IPS-18c (cell line): ENCODE measurements at regions not wholly inside any gene's neighbourhood (a gene's known extent, or its start where the extent isn't known, plus 50 kb on each side); places are given as distances from the start of the nearest gene placed in this dataset.

ENCODE experiments used
- H3K4me3 ChIP-seq: 2 replicates; pipeline ENCODE4 v1.7.0; 2013; ENCODE audit warnings: low read depth, mild to moderate bottlenecking, low read length, moderate library complexity; ENCODE audit not compliant: insufficient read depth
- H3K9me3 ChIP-seq: one replicate; pipeline ENCODE4 v1.6.1; 2013; ENCODE audit warnings: mild to moderate bottlenecking, low read length, moderate library complexity; ENCODE audit not compliant: control insufficient read depth, insufficient read depth

GRCh38 chr5:101176605-101177004 lies 273.5 kb upstream of the ST8SIA4 start:
- Histone ChIP-seq H3K4me3 (no peak overlapping the region), H3K9me3 (peaks cover 4% of the 10 kb centered on the region)

GRCh38 chr5:101174981-101175380 lies 271.9 kb upstream of the ST8SIA4 start:
- H3K9me3 ChIP-seq, result peaks cover 4% of the 10 kb centered on the region
- H3K4me3 ChIP-seq, result no peak overlapping the region

- Histone ChIP-seq H3K4me3 (no peak overlapping the region), H3K9me3 (no peaks in the 10 kb centered on the region)
These were observed 260.0 kb upstream of the ST8SIA4 start for GRCh38 chr5:101163088-101163487.

GRCh38 chr5:101160002-101160401 lies 256.9 kb upstream of the ST8SIA4 start:
- no peak overlapping the region for H3K4me3 ChIP-seq
- H3K9me3 ChIP-seq, result no peaks in the 10 kb centered on the region

- no peaks in the 10 kb centered on the region for H3K9me3 ChIP-seq
These were observed 255.9 kb upstream of the ST8SIA4 start for GRCh38 chr5:101159006-101159405.

GRCh38 chr5:101153526-101153925 lies 250.4 kb upstream of the ST8SIA4 start:
- Histone ChIP-seq H3K4me3 (no peak overlapping the region), H3K9me3 (no peaks in the 10 kb centered on the region)

More at GRCh38 chr5:101159006-101159405, 255.9 kb upstream of the ST8SIA4 start:
- no peak overlapping the region for H3K4me3 ChIP-seq

- no peak overlapping the region for H3K4me3 ChIP-seq
- no peaks in the 10 kb centered on the region for H3K9me3 ChIP-seq
These were observed 240.4 kb upstream of the ST8SIA4 start for GRCh38 chr5:101143526-101143925.

- H3K4me3 ChIP-seq, result no peak overlapping the region
- H3K9me3 ChIP-seq, result no peaks in the 10 kb centered on the region
These were observed 239.0 kb upstream of the ST8SIA4 start for GRCh38 chr5:101142102-101142501.

GRCh38 chr5:101136454-101136853 lies 233.4 kb upstream of the ST8SIA4 start:
- Histone ChIP-seq H3K4me3 (no peak overlapping the region), H3K9me3 (no peaks in the 10 kb centered on the region)

GRCh38 chr5:101123363-101123762 lies 220.3 kb upstream of the ST8SIA4 start:
- H3K4me3 ChIP-seq, result no peak overlapping the region
- no peaks in the 10 kb centered on the region for H3K9me3 ChIP-seq

GRCh38 chr5:101112645-101113044 lies 209.6 kb upstream of the ST8SIA4 start:
- H3K9me3 ChIP-seq, result no peaks in the 10 kb centered on the region
- no peak overlapping the region for H3K4me3 ChIP-seq

GRCh38 chr5:101103874-101104273 lies 200.8 kb upstream of the ST8SIA4 start:
- H3K4me3 ChIP-seq, result no peak overlapping the region
- peaks cover 2% of the 10 kb centered on the region for H3K9me3 ChIP-seq

GRCh38 chr5:101102506-101102905 lies 199.4 kb upstream of the ST8SIA4 start:
- Histone ChIP-seq H3K9me3 (peaks cover 2% of the 10 kb centered on the region), H3K4me3 (no peak overlapping the region)

GRCh38 chr5:101091902-101092301 lies 188.8 kb upstream of the ST8SIA4 start:
- no peak overlapping the region for H3K4me3 ChIP-seq
- H3K9me3 ChIP-seq, result no peaks in the 10 kb centered on the region

- Histone ChIP-seq H3K4me3 (no peak overlapping the region), H3K9me3 (no peaks in the 10 kb centered on the region)
These were observed 181.3 kb upstream of the ST8SIA4 start for GRCh38 chr5:101084353-101084752.

GRCh38 chr5:101080462-101081240 lies 177.6 kb upstream of the ST8SIA4 start:
- H3K4me3 ChIP-seq, result no peak overlapping the region

GRCh38 chr5:101068298-101068697 lies 165.2 kb upstream of the ST8SIA4 start:
- H3K9me3 ChIP-seq, result no peaks in the 10 kb centered on the region
- no peak overlapping the region for H3K4me3 ChIP-seq

More at GRCh38 chr5:101080462-101081240, 177.6 kb upstream of the ST8SIA4 start:
- H3K9me3 ChIP-seq, result no peaks in the 10 kb centered on the region

- no peaks in the 10 kb centered on the region for H3K9me3 ChIP-seq
- no peak overlapping the region for H3K4me3 ChIP-seq
These were observed 164.3 kb upstream of the ST8SIA4 start for GRCh38 chr5:101067429-101067828.

GRCh38 chr5:101062902-101063301 lies 159.8 kb upstream of the ST8SIA4 start:
- H3K4me3 ChIP-seq, result no peak overlapping the region
- H3K9me3 ChIP-seq, result peaks cover 2% of the 10 kb centered on the region
